ENCODE measurements at regions not wholly inside any gene's neighbourhood (a gene's known extent, or its start where the extent isn't known, plus 50 kb on each side); places are given as distances from the start of the nearest gene placed in this dataset.
"Not testable (repeated sequence)": the region's sequence is repeated elsewhere in the genome, so short reads cannot be mapped to it uniquely, and the experiment has no call there.

GRCh38 chr13:59441068-59441467 lies 722.7 kb downstream of the DIAPH3 start:
- not testable (repeated sequence) for H3K4me1 ChIP-seq (ENCODE audit: control insufficient read depth, insufficient read depth, low read length); H3K36me3 ChIP-seq (ENCODE audit: control insufficient read depth, insufficient read depth, low read length); H3K27ac ChIP-seq (ENCODE audit: insufficient read depth, low read depth, low read length, poor library complexity, severe bottlenecking); H3K4me3 ChIP-seq (ENCODE audit: insufficient read depth, low read depth, low read length); H3K9me3 ChIP-seq (ENCODE audit: control insufficient read depth, low read length); H3K27me3 ChIP-seq (ENCODE audit: control insufficient read depth, insufficient read depth, low read length, poor library complexity, severe bottlenecking)
- WGBS, 2 experiments, result 86 to 88% methylated on average over 13 of the region's 13 CpGs

- Histone ChIP-seq H3K4me1 (ENCODE audit: control insufficient read depth, insufficient read depth, low read length) (no peaks in the 10 kb centered on the region), H3K27ac (ENCODE audit: insufficient read depth, low read depth, low read length, poor library complexity, severe bottlenecking) (no peak overlapping the region), H3K36me3 (ENCODE audit: control insufficient read depth, insufficient read depth, low read length) (no peaks in the 10 kb centered on the region), H3K27me3 (ENCODE audit: control insufficient read depth, insufficient read depth, low read length, poor library complexity, severe bottlenecking) (no peaks in the 10 kb centered on the region), H3K9me3 (ENCODE audit: control insufficient read depth, low read length) (no peaks in the 10 kb centered on the region), H3K4me3 (ENCODE audit: insufficient read depth, low read depth, low read length) (no peak overlapping the region)
- 86 to 90% methylated on average over 7 of the region's 7 CpGs for WGBS, 2 experiments
These were observed 722.0 kb downstream of the DIAPH3 start for GRCh38 chr13:59441596-59442280.

DNA sequence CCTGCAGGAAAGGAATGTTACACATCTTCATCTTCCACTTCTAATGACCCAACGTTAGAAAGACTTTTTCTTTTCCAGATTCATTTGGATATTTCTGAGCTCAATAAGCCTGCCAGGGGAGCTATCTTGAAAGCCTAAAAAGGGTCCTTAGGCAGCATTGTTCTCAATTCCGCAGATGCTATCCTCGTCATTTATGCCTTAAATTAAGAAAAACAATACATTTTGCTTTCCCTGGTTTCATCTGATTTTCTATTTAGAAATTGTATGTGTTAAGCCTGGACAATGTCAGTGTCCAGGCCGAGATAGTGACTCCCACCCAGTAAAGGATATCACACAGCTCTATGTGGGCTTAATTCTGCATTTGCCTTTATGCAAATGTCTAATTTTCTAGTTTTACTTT lies 721.3 kb downstream of the DIAPH3 start:
- Histone ChIP-seq H3K27ac (ENCODE audit: insufficient read depth, low read depth, low read length, poor library complexity, severe bottlenecking) (no peak overlapping the region), H3K9me3 (ENCODE audit: control insufficient read depth, low read length) (no peaks in the 10 kb centered on the region), H3K4me1 (ENCODE audit: control insufficient read depth, insufficient read depth, low read length) (no peaks in the 10 kb centered on the region), H3K4me3 (ENCODE audit: insufficient read depth, low read depth, low read length) (no peak overlapping the region), H3K36me3 (ENCODE audit: control insufficient read depth, insufficient read depth, low read length) (no peaks in the 10 kb centered on the region), H3K27me3 (ENCODE audit: control insufficient read depth, insufficient read depth, low read length, poor library complexity, severe bottlenecking) (no peaks in the 10 kb centered on the region)
- 82 to 87% methylated on average over 4 of the region's 4 CpGs for WGBS, 2 experiments

DNA sequence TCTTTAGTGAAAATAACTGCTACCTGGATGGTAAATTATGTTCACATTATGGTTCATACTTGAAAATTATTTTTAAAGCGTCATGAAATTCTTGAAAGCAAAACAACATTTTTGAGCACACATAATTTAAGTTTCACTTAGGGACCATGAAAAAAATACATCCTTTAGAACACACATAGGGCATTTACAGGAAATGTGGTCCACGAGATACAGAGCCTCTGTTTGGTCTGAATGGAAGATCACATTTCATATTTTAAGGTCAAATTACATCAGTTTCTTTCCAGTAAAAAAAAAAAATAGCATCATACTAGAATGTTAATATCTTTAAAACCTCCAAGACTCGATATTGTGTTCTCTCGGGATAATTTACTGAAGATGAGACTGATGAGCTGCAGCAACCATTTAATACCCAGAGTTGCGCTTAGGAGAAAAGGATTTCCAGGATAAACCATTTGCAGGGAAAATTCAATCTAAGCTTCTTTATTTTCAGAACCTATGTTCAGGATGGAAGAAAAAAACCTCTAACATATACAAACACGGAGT lies 720.7 kb downstream of the DIAPH3 start:
- Histone ChIP-seq H3K4me3 (ENCODE audit: insufficient read depth, low read depth, low read length) (no peak overlapping the region), H3K4me1 (ENCODE audit: control insufficient read depth, insufficient read depth, low read length) (peaks cover 3% of the 10 kb centered on the region), H3K9me3 (ENCODE audit: control insufficient read depth, low read length) (no peaks in the 10 kb centered on the region), H3K27me3 (ENCODE audit: control insufficient read depth, insufficient read depth, low read length, poor library complexity, severe bottlenecking) (no peaks in the 10 kb centered on the region), H3K27ac (ENCODE audit: insufficient read depth, low read depth, low read length, poor library complexity, severe bottlenecking) (no peak overlapping the region), H3K36me3 (ENCODE audit: control insufficient read depth, insufficient read depth, low read length) (no peaks in the 10 kb centered on the region)
- WGBS, 2 experiments, result 86 to 96% methylated on average over 5 of the region's 6 CpGs

DNA sequence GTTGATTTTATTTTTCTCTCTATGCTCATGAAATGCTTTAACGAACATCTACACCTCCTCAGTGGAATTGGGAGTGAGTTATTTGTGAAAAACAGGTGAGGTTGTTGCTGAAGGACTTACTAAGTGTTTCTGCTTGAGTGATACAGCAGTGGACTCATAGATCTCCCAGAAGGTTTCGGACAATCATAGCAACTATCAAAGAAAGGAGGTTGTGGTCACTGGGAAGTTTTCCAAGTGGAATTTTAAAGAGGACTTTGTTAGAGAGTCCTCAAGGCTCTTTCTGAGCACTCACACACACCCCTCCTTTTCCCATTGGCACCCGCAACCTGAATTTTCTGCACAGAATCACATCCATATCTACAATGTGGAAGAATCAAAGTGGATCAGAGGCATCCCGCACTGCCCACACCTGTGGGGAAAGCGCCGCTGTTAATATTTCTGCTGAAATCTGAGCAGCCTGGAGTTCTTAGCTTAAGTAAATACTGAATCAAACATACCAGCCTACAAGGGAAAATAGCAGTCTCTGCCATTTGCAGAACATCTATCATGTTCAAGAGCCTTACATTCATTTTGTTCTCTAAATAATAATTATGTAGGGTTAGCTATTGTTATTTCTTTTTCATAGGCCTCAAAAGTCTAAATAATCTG lies 719.4 kb downstream of the DIAPH3 start:
- H3K4me1 ChIP-seq (ENCODE audit: control insufficient read depth, insufficient read depth, low read length), result peaks cover 4% of the 10 kb centered on the region
- no peaks in the 10 kb centered on the region for H3K9me3 ChIP-seq (ENCODE audit: control insufficient read depth, low read length)
- H3K36me3 ChIP-seq (ENCODE audit: control insufficient read depth, insufficient read depth, low read length), result no peaks in the 10 kb centered on the region
- H3K27ac ChIP-seq (ENCODE audit: insufficient read depth, low read depth, low read length, poor library complexity, severe bottlenecking), result no peak overlapping the region
- H3K4me3 ChIP-seq (ENCODE audit: insufficient read depth, low read depth, low read length), result no peak overlapping the region
- no peaks in the 10 kb centered on the region for H3K27me3 ChIP-seq (ENCODE audit: control insufficient read depth, insufficient read depth, low read length, poor library complexity, severe bottlenecking)
- WGBS, 2 experiments, result 86 to 90% methylated on average over 5 to 6 of the region's 6 CpGs

- Histone ChIP-seq H3K4me3 (ENCODE audit: insufficient read depth, low read depth, low read length) (no peak overlapping the region), H3K27me3 (ENCODE audit: control insufficient read depth, insufficient read depth, low read length, poor library complexity, severe bottlenecking) (no peaks in the 10 kb centered on the region), H3K9me3 (ENCODE audit: control insufficient read depth, low read length) (no peaks in the 10 kb centered on the region), H3K27ac (ENCODE audit: insufficient read depth, low read depth, low read length, poor library complexity, severe bottlenecking) (no peak overlapping the region), H3K4me1 (ENCODE audit: control insufficient read depth, insufficient read depth, low read length) (peaks cover 4% of the 10 kb centered on the region), H3K36me3 (ENCODE audit: control insufficient read depth, insufficient read depth, low read length) (no peaks in the 10 kb centered on the region)
- WGBS, 2 experiments, result 68 to 80% methylated on average over 2 of the region's 2 CpGs
These were observed 717.9 kb downstream of the DIAPH3 start for GRCh38 chr13:59445812-59446211.

- no peaks in the 10 kb centered on the region for H3K36me3 ChIP-seq (ENCODE audit: control insufficient read depth, insufficient read depth, low read length)
- WGBS, 2 experiments, result 99 to 100% methylated on average over 2 to 5 of the region's 5 CpGs
- peaks cover 4% of the 10 kb centered on the region for H3K4me1 ChIP-seq (ENCODE audit: control insufficient read depth, insufficient read depth, low read length)
- H3K27me3 ChIP-seq (ENCODE audit: control insufficient read depth, insufficient read depth, low read length, poor library complexity, severe bottlenecking), result no peaks in the 10 kb centered on the region
- H3K27ac ChIP-seq (ENCODE audit: insufficient read depth, low read depth, low read length, poor library complexity, severe bottlenecking), result no peak overlapping the region
- no peak overlapping the region for H3K4me3 ChIP-seq (ENCODE audit: insufficient read depth, low read depth, low read length)
- no peaks in the 10 kb centered on the region for H3K9me3 ChIP-seq (ENCODE audit: control insufficient read depth, low read length)
These were observed 717.3 kb downstream of the DIAPH3 start for GRCh38 chr13:59446391-59446790.

- no peaks in the 10 kb centered on the region for H3K9me3 ChIP-seq (ENCODE audit: control insufficient read depth, low read length)
- no peaks in the 10 kb centered on the region for H3K36me3 ChIP-seq (ENCODE audit: control insufficient read depth, insufficient read depth, low read length)
- no peak overlapping the region for H3K4me3 ChIP-seq (ENCODE audit: insufficient read depth, low read depth, low read length)
- no peaks in the 10 kb centered on the region for H3K27me3 ChIP-seq (ENCODE audit: control insufficient read depth, insufficient read depth, low read length, poor library complexity, severe bottlenecking)
- H3K27ac ChIP-seq (ENCODE audit: insufficient read depth, low read depth, low read length, poor library complexity, severe bottlenecking), result no peak overlapping the region
- peaks cover 4% of the 10 kb centered on the region for H3K4me1 ChIP-seq (ENCODE audit: control insufficient read depth, insufficient read depth, low read length)
These were observed 716.7 kb downstream of the DIAPH3 start for GRCh38 chr13:59447031-59447430.

GRCh38 chr13:59447846-59448620 lies 715.7 kb downstream of the DIAPH3 start:
- no peak overlapping the region for H3K27ac ChIP-seq (ENCODE audit: insufficient read depth, low read depth, low read length, poor library complexity, severe bottlenecking)
- WGBS, 2 experiments, result 29 to 38% methylated on average over 5 to 6 of the region's 6 CpGs

GRCh38 chr13:59449750-59450149 lies 714.0 kb downstream of the DIAPH3 start:
- Histone ChIP-seq H3K4me3 (ENCODE audit: insufficient read depth, low read depth, low read length) (no peak overlapping the region), H3K27me3 (ENCODE audit: control insufficient read depth, insufficient read depth, low read length, poor library complexity, severe bottlenecking) (no peaks in the 10 kb centered on the region), H3K27ac (ENCODE audit: insufficient read depth, low read depth, low read length, poor library complexity, severe bottlenecking) (no peak overlapping the region), H3K4me1 (ENCODE audit: control insufficient read depth, insufficient read depth, low read length) (peaks cover 4% of the 10 kb centered on the region), H3K9me3 (ENCODE audit: control insufficient read depth, low read length) (no peaks in the 10 kb centered on the region), H3K36me3 (ENCODE audit: control insufficient read depth, insufficient read depth, low read length) (no peaks in the 10 kb centered on the region)
- WGBS, 2 experiments, result 93% methylated on average over 3 to 4 of the region's 4 CpGs

More at GRCh38 chr13:59447846-59448620, 715.7 kb downstream of the DIAPH3 start:
- H3K9me3 ChIP-seq (ENCODE audit: control insufficient read depth, low read length), result no peaks in the 10 kb centered on the region
- H3K36me3 ChIP-seq (ENCODE audit: control insufficient read depth, insufficient read depth, low read length), result no peaks in the 10 kb centered on the region
- H3K4me3 ChIP-seq (ENCODE audit: insufficient read depth, low read depth, low read length), result no peak overlapping the region
- no peaks in the 10 kb centered on the region for H3K27me3 ChIP-seq (ENCODE audit: control insufficient read depth, insufficient read depth, low read length, poor library complexity, severe bottlenecking)
- H3K4me1 ChIP-seq (ENCODE audit: control insufficient read depth, insufficient read depth, low read length), result peaks cover 4% of the 10 kb centered on the region

All from ectodermal cell (in vitro differentiated cells).